ENCODE measurements at regions not wholly inside any gene's neighbourhood (a gene's known extent, or its start where the extent isn't known, plus 50 kb on each side); places are given as distances from the start of the nearest gene placed in this dataset.

DNA sequence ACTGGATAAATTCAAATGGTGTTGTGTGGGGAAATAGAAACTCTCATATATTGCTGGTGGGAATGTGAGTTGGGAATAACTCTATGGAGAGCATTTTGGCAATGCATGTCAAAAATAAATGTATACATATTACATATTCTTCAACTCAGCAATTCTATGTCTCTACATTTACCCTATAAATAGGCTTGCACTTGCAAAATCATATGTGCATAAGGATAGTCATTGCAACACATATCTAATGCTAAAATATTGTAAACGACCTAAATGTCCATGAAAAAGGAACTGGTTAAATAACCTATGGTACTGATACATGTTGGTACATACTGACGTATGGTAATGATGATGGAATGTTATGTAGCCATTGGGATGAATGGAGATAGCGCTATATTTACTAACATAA lies 94.5 kb upstream of the CHD1 start (continued):
- TF ChIP-seq, protein P1, sequence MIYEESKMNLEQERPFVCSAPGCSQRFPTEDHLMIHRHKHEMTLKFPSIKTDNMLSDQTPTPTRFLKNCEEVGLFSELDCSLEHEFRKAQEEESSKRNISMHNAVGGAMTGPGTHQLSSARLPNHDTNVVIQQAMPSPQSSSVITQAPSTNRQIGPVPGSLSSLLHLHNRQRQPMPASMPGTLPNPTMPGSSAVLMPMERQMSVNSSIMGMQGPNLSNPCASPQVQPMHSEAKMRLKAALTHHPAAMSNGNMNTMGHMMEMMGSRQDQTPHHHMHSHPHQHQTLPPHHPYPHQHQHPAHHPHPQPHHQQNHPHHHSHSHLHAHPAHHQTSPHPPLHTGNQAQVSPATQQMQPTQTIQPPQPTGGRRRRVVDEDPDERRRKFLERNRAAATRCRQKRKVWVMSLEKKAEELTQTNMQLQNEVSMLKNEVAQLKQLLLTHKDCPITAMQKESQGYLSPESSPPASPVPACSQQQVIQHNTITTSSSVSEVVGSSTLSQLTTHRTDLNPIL (CRISPR knock-in tag; IDR thresholded peaks at IDR 0.05; ENCODE audit: low read depth), result no peak
- no peak for TF ChIP-seq TCF4 (CRISPR knock-in tag; IDR thresholded peaks at IDR 0.05; ENCODE audit: borderline replicate concordance)
- TF ChIP-seq, protein P2, sequence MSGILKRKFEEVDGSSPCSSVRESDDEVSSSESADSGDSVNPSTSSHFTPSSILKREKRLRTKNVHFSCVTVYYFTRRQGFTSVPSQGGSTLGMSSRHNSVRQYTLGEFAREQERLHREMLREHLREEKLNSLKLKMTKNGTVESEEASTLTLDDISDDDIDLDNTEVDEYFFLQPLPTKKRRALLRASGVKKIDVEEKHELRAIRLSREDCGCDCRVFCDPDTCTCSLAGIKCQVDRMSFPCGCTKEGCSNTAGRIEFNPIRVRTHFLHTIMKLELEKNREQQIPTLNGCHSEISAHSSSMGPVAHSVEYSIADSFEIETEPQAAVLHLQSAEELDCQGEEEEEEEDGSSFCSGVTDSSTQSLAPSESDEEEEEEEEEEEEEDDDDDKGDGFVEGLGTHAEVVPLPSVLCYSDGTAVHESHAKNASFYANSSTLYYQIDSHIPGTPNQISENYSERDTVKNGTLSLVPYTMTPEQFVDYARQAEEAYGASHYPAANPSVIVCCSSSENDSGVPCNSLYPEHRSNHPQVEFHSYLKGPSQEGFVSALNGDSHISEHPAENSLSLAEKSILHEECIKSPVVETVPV (CRISPR knock-in tag; IDR thresholded peaks at IDR 0.05), result no peak
- TF ChIP-seq CSDC2 (CRISPR knock-in tag; IDR thresholded peaks at IDR 0.05), result no peak
- TF ChIP-seq, protein P3, sequence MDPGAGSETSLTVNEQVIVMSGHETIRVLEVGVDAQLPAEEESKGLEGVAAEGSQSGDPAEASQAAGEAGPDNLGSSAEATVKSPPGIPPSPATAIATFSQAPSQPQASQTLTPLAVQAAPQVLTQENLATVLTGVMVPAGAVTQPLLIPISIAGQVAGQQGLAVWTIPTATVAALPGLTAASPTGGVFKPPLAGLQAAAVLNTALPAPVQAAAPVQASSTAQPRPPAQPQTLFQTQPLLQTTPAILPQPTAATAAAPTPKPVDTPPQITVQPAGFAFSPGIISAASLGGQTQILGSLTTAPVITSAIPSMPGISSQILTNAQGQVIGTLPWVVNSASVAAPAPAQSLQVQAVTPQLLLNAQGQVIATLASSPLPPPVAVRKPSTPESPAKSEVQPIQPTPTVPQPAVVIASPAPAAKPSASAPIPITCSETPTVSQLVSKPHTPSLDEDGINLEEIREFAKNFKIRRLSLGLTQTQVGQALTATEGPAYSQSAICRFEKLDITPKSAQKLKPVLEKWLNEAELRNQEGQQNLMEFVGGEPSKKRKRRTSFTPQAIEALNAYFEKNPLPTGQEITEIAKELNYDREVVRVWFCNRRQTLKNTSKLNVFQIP (CRISPR knock-in tag; IDR thresholded peaks at IDR 0.05; ENCODE audit: borderline replicate concordance, low read depth), result no peak
- no peak for TF ChIP-seq ZFP3 (CRISPR knock-in tag; IDR thresholded peaks at IDR 0.05)
- TF ChIP-seq OSR1 (CRISPR knock-in tag; IDR thresholded peaks at IDR 0.05), result no peak
- TF ChIP-seq TOX (CRISPR knock-in tag; IDR thresholded peaks at IDR 0.05; ENCODE audit: borderline replicate concordance), result no peak
- no peak for TF ChIP-seq SNAI2 (CRISPR knock-in tag; IDR thresholded peaks at IDR 0.05)
- no peak for TF ChIP-seq ESRRG (CRISPR knock-in tag; IDR thresholded peaks at IDR 0.05)

DNA sequence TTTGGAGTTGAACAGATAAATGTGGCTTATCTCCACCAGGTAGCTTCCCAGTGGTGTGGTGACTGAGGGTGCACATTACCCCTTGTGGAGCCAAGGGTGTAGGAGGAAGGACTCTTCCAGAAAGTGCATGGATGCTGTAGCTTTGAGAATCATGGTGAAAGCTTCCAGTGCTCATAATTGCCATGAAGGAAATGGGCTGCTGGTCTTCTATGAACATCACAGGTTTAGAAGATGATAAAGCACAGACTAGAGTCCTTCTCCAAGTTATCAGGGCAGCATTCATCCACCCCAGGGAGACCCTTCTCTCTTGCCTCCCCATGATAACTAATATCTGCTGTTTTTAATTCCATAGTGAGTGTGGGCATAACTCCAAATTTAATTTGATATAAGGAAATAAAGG lies 93.4 kb upstream of the CHD1 start:
- ATAC-seq, result no peak
- TF ChIP-seq TOX (CRISPR knock-in tag; IDR thresholded peaks at IDR 0.05; ENCODE audit: borderline replicate concordance), result no peak
- TF ChIP-seq SNAI2 (CRISPR knock-in tag; IDR thresholded peaks at IDR 0.05), result no peak
- no peak for TF ChIP-seq ZFP30 (CRISPR knock-in tag; IDR thresholded peaks at IDR 0.05)
- TF ChIP-seq ZNF565 (CRISPR knock-in tag; conservative IDR thresholded peaks at IDR 0.05; ENCODE audit: low read depth), result no peak
- no peak for TF ChIP-seq PPARA (CRISPR knock-in tag; IDR thresholded peaks at IDR 0.05; ENCODE audit: borderline replicate concordance)
- no peak for TF ChIP-seq CSDC2 (CRISPR knock-in tag; IDR thresholded peaks at IDR 0.05)
- TF ChIP-seq RARB (CRISPR knock-in tag; IDR thresholded peaks at IDR 0.05), result no peak

DNA sequence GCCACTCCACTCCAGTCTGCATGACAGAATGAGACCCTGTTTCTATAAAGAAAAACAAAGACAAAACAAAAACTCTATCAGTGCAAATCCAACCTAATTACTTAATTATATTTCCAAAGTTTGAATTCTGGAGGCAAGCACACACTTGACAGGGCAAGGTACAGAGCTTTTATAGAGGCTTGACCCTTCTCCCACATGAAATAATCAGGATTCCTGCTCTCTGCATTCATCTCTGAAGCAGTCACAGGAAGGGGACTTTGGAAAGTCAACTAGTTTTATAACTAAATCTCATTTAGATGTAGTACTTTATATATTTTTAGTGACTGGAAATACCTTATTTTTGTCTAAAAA lies 91.9 kb upstream of the CHD1 start:
- TF ChIP-seq ESRRG (CRISPR knock-in tag; IDR thresholded peaks at IDR 0.05), result no peak
- ATAC-seq, result peak; percentile 59

DNA sequence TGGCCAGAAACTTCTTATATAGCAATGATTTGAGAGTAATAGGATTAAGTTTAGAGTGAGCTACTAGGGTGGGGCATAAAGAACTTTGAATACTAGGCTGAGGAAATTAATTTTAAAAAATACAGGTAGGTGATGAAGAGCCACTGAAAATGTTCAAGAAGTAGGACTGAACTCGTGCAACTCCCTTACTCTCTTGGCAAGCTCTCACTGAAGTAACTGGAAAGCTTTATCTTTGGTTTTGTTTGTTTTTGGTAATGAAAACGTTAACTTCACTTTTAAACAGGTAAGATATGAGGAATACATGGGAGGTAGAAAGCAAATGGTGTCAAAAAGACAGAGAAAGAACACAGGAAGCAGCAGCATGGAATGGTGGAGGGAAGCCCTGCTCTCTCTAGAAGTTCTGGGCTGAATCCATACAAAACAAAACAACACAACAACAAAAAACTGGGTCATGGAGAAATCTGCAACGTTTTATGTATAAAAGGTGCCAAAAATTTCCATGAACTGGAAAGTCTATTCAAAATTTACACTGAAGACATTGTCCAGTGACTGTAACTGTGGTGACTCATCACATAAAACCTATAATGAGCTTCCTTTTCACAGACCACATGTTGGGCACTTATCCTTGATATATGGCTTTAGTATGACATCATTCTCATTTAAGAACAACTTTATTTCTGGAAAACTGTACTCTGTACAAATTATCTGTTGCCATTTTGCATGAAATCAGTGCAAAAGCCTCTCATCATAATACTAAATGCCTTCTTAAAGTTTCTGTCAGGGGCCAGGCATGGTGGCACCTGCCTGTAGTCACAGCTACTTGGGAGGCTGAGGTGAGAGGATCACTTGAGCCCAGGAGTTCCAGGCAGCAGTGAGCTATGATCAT lies 91.2 kb upstream of the CHD1 start:
- peak; percentile 95 for ATAC-seq
- TF ChIP-seq PPARA (CRISPR knock-in tag; IDR thresholded peaks at IDR 0.05; ENCODE audit: borderline replicate concordance) (no peak), CSDC2 (CRISPR knock-in tag; IDR thresholded peaks at IDR 0.05) (0 out of 2 replicates have a peak, but pooled peaks have one; percentile 58), GLIS3 (CRISPR knock-in tag; IDR thresholded peaks at IDR 0.05) (no peak), TCF4 (CRISPR knock-in tag; IDR thresholded peaks at IDR 0.05; ENCODE audit: borderline replicate concordance) (peak; percentile 75), ZNF8 (CRISPR knock-in tag; IDR thresholded peaks at IDR 0.05) (peak; percentile 60; the same call in 1 of the 2 replicates), RARB (CRISPR knock-in tag; IDR thresholded peaks at IDR 0.05) (peak; percentile 75; the same call in 1 of the 2 replicates), TOX (CRISPR knock-in tag; IDR thresholded peaks at IDR 0.05; ENCODE audit: borderline replicate concordance) (peak; percentile 97), OSR1 (CRISPR knock-in tag; IDR thresholded peaks at IDR 0.05) (no peak), ISL1 (CRISPR knock-in tag; IDR thresholded peaks at IDR 0.05) (peak; percentile 99), ZNF565 (CRISPR knock-in tag; conservative IDR thresholded peaks at IDR 0.05; ENCODE audit: low read depth) (0 out of 2 replicates have a peak, but pooled peaks have one; percentile 68), ZNF70 (CRISPR knock-in tag; IDR thresholded peaks at IDR 0.05) (no peak), ARNTL (CRISPR knock-in tag; IDR thresholded peaks at IDR 0.05; ENCODE audit: borderline replicate concordance, low read depth) (no peak), ZFP30 (CRISPR knock-in tag; IDR thresholded peaks at IDR 0.05) (no peak), BACH2 (CRISPR knock-in tag; IDR thresholded peaks at IDR 0.05; ENCODE audit: borderline replicate concordance) (no peak), SNAI2 (CRISPR knock-in tag; IDR thresholded peaks at IDR 0.05) (peak; percentile 76; the same call in 1 of the 2 replicates)
- TF ChIP-seq, protein P3 (CRISPR knock-in tag; IDR thresholded peaks at IDR 0.05; ENCODE audit: borderline replicate concordance, low read depth), result 0 out of 2 replicates have a peak, but pooled peaks have one; percentile 51
- TF ChIP-seq, protein P4, sequence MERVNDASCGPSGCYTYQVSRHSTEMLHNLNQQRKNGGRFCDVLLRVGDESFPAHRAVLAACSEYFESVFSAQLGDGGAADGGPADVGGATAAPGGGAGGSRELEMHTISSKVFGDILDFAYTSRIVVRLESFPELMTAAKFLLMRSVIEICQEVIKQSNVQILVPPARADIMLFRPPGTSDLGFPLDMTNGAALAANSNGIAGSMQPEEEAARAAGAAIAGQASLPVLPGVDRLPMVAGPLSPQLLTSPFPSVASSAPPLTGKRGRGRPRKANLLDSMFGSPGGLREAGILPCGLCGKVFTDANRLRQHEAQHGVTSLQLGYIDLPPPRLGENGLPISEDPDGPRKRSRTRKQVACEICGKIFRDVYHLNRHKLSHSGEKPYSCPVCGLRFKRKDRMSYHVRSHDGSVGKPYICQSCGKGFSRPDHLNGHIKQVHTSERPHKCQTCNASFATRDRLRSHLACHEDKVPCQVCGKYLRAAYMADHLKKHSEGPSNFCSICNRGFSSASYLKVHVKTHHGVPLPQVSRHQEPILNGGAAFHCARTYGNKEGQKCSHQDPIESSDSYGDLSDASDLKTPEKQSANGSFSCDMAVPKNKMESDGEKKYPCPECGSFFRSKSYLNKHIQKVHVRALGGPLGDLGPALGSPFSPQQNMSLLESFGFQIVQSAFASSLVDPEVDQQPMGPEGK (CRISPR knock-in tag; IDR thresholded peaks at IDR 0.05; ENCODE audit: borderline replicate concordance), result peak; percentile 89
- TF ChIP-seq, protein P1 (CRISPR knock-in tag; IDR thresholded peaks at IDR 0.05; ENCODE audit: low read depth), result peak; percentile 99

Data from SK-N-SH treated with all-trans-retinoic acid at 6 μM for 48 hours (cell line).